GM13976 (cell line): ENCODE measurements at regions not wholly inside any gene's neighbourhood (a gene's known extent, or its start where the extent isn't known, plus 50 kb on each side); places are given as distances from the start of the nearest gene placed in this dataset.

Experiments
- DNase-seq: peaks from one replicate; pipeline ENCODE4 v3.0.0; 2012; ENCODE audit warnings: low spot score
- in situ Hi-C: fragments of 300-500 bp; cut with MboI; formaldehyde crosslinking; loops from one replicate; pipeline ENCODE4 v1.12.0; 2022; ENCODE audit warnings: low sequenced_read_pairs, mixed read lengths, inconsistent platforms; ENCODE audit not compliant: unreplicated experiment
- TF ChIP-seq, protein P1 (sequence below): IDR thresholded peaks from 2 replicates; pipeline ENCODE4 v1.5.1; 2012; ENCODE audit warnings: borderline replicate concordance, mild to moderate bottlenecking; ENCODE audit not compliant: insufficient read depth; ENCODE audit errors: extremely low read depth, missing control alignments, control extremely low read depth

DNA sequence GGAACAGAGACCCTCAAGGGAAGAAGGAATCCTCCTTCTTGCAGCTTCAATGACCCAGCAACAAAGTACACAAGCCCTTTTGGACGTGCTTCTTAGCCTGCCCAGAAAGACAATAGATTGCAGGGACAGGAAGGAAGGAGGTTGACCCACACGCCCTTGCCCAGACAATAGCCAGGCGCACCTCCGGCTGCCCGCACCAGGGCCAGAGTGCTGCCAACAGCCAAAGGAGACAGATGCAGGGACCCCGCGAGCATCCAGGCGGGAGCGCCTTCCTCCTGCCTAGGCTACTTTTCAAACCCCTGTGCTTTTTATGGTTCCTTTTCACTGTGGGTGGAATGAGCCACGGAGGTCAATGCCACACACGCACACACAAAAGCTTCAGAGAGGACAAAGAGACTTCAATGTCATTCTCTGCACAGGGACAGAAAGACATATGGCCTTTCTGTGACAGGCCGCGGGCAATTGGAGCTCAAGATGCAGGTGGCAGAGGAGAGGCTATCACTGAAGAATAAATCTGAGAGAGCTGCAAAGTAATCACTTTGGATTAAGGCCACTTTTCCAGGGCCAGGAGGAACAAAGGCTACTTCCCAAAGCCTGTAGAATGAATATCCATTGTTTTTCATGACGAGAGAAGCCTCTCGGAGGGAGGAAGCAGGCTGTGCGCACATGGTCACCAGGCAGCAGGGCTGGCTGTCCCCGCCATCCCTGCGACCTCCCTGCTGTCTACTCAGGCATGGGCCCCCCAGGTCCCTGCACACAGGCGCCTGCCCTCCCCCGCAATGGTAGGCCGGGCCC lies 300.6 kb downstream of the EIPR1 start:
- in situ Hi-C loops = no loop called here
- no peak for DNase-seq
- TF ChIP-seq, protein P1, sequence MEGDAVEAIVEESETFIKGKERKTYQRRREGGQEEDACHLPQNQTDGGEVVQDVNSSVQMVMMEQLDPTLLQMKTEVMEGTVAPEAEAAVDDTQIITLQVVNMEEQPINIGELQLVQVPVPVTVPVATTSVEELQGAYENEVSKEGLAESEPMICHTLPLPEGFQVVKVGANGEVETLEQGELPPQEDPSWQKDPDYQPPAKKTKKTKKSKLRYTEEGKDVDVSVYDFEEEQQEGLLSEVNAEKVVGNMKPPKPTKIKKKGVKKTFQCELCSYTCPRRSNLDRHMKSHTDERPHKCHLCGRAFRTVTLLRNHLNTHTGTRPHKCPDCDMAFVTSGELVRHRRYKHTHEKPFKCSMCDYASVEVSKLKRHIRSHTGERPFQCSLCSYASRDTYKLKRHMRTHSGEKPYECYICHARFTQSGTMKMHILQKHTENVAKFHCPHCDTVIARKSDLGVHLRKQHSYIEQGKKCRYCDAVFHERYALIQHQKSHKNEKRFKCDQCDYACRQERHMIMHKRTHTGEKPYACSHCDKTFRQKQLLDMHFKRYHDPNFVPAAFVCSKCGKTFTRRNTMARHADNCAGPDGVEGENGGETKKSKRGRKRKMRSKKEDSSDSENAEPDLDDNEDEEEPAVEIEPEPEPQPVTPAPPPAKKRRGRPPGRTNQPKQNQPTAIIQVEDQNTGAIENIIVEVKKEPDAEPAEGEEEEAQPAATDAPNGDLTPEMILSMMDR = no peak

DNA sequence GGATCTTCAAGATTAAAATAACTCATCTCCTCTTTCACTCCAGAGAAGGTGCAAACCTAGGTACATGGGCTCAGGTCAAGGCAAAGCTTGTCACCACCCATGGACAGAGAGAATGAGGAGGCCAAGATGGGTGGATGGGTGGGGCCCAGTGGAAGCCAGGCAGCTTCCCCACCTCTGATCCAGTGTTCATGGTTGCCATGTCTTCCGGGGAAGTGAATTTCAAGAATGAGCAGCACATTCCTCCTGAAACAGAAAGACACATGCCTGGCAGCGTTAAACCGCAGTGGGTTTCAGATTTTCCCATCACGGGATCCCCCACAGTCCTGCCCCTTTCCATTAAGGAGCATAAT lies 301.7 kb downstream of the EIPR1 start:
- TF ChIP-seq, protein P1 = no peak
- in situ Hi-C loops = no loop called here
- DNase-seq = no peak

DNA sequence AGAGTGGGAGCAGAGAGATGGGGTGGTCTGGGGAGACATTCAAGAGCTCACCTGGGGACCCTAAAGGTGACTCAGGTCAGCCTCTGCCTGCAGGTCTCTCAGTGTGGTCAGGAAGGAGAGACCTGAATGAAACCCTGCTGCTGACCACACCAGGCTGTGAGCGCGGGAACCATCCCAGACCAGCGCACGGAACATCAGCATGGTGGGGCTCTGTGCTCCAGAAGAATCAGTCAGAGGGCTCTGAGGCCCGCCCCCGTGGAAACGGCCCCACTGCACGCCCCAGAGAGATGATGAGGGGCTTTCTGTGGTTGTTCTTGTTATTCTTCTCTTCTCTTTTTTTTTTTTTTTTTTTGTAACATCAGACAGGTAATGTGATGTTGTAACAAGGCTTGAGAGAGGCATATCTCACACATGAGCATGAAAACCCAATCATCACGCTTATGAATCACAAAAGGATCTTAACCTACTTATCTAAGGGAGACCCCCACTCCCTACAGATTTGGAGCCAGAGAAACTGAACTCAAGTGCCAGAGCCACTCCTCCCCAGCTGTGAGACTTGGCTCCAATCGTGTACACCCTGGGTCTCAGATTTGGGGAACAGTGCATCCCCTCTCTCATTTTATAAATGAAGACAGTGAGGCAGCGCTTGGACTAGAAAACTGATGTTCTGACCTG lies 302.2 kb downstream of the EIPR1 start:
- DNase-seq = no peak
- TF ChIP-seq, protein P1 = no peak
- in situ Hi-C loops = no loop called here

DNA sequence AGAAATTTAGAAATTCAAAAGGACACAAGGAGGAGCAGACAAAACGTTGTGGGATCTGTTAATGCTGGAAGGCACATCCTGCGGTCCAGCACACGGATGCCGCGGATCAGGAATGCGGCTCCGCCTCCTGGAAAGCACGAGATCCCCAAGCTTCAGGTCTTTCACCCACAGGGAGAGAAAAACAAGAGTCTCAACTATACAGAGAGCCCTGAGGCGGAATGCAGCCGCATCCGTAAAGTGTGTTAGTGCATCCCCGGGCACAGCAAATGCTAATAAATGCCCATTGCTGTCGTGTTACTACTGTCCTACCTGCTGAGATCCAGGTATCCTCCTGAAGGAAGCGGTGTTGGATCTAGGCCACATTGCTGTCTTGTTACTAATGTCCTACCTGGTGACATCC lies 303.9 kb downstream of the EIPR1 start:
- in situ Hi-C loops = no loop called here
- no peak for DNase-seq
- TF ChIP-seq, protein P1 = no peak

DNA sequence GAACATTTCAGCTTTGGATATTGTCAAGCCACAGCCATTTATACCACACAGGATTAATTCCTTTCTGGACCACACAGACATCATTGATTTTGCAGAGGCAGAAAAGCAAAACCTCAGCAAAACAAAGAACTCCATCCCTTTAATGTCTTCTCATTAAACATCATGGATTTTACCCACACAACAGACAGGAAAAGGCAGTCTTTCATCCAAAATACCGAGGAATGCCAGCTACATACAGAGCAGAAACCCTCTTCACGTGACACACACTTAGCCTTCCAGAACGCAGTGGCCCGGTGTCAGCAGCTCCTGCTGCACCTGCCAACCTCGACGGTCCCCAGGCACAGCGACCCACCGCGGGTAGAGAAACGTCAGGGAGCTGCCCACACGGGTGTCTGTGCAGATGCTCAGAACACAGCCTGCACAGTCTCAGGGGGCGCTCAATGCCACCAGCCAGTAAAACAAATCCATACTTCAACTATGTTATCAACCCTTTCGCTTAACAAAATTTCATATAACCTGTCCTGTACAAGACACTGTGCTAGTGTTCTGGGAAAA lies 304.5 kb downstream of the EIPR1 start:
- DNase-seq = no peak
- in situ Hi-C loops = no loop called here

DNA sequence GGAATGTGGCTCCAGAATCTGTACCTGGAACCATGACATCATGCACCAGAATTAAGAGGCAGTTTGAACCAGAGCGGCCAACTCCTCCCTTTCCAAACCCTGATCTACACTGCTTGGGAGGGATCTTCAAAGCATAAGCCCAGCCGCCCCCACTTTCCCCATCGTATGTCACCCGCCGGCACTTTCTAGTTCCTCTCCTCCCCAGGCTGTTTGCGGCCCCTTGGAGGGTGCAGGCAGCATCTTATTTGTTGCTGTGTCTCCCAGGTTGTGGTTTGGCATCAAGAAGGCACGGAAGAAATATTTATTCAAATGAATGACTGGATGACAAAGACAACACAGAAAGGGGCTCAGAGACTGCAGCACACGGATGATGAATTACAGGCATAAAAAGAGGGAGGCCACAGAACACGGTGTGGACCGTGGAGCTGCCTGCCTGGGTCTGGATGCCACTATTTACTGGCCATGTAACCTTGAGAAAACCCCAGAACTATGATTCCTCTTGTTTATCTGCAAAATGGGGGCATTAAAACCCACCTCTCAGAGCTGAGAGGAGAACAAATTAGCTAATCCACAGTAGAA lies 305.8 kb downstream of the EIPR1 start:
- TF ChIP-seq, protein P1 = no peak
- in situ Hi-C loops = no loop called here

More for the DNA sequence above, 304.5 kb downstream of the EIPR1 start:
- TF ChIP-seq, protein P1 = no peak

More for the DNA sequence above, 305.8 kb downstream of the EIPR1 start:
- DNase-seq = no peak
